Caco-2 (cell line): ENCODE measurements at regions not wholly inside any gene's neighbourhood (a gene's known extent, or its start where the extent isn't known, plus 50 kb on each side); places are given as distances from the start of the nearest gene placed in this dataset.

Experiments
- BruUV-seq: library from RNA; stranded (reverse); fragments of 400-500 nt; replicated peaks from 2 replicates; lab custom pipeline; 2021; lab: Mats Ljungman, UMichigan
- CTCF ChIA-PET: fragments of 300-600 bp; sonication (Branson Sonifier 250); formaldehyde crosslinking; loops from one replicate; lab custom pipeline; 2022; ENCODE audit warnings: antibody characterized with exemption; lab: Charles Lee
- POLR2A ChIA-PET: fragments of 300-600 bp; sonication (Branson Sonifier 250); formaldehyde crosslinking; loops from one replicate; lab custom pipeline; 2022; ENCODE audit warnings: antibody characterized with exemption; lab: Charles Lee
- DNase-seq, 2 experiments: peaks; one replicate each; pipeline versions ENCODE4 v3.0.0 to v3.0.0-alpha.2; 2020 to 2022
- H3K27me3 ChIP-seq: replicated peaks from 2 replicates; pipeline ENCODE4 v1.6.0; 2011; ENCODE audit warnings: low read length; ENCODE audit not compliant: control insufficient read depth, insufficient read depth
- H3K36me3 ChIP-seq: 2 replicates; pipeline ENCODE4 v1.5.1; 2011; ENCODE audit warnings: low read length; ENCODE audit not compliant: control insufficient read depth, insufficient read depth
- H3K4me1 ChIP-seq: fragments of 250-450 bp; sonication (Bioruptor Pico); 2 replicates; pipeline ENCODE4 v1.5.1; 2020; ENCODE audit warnings: mild to moderate bottlenecking
- H3K4me3 ChIP-seq: 2 replicates; pipeline ENCODE4 v1.5.1; 2011; ENCODE audit warnings: low read depth, mild to moderate bottlenecking, control low read depth, low read length
- H3K9me3 ChIP-seq: fragments of 250-450 bp; sonication (Bioruptor Pico); 2 replicates; pipeline ENCODE4 v1.5.1; 2020; ENCODE audit warnings: mild to moderate bottlenecking, moderate library complexity
- H3K27ac Mint-ChIP-seq: one replicate; pipeline ENCODE4 v1.8.0; 2022; ENCODE audit warnings: mixed read lengths; ENCODE audit not compliant: unreplicated experiment
- H3K27me3 Mint-ChIP-seq: one replicate; pipeline ENCODE4 v1.8.0; 2022; ENCODE audit warnings: mixed read lengths; ENCODE audit not compliant: insufficient read depth, unreplicated experiment
- H3K36me3 Mint-ChIP-seq: one replicate; pipeline ENCODE4 v1.8.0; 2022; ENCODE audit warnings: mild to moderate bottlenecking, mixed read lengths; ENCODE audit not compliant: insufficient read depth, unreplicated experiment
- H3K4me1 Mint-ChIP-seq: one replicate; pipeline ENCODE4 v1.8.0; 2022; ENCODE audit warnings: low read depth, mixed read lengths; ENCODE audit not compliant: unreplicated experiment
- H3K4me3 Mint-ChIP-seq: one replicate; pipeline ENCODE4 v1.8.0; 2022; ENCODE audit warnings: mild to moderate bottlenecking, moderate library complexity, mixed read lengths; ENCODE audit not compliant: unreplicated experiment
- H3K9me3 Mint-ChIP-seq: one replicate; pipeline ENCODE4 v1.8.0; 2022; ENCODE audit warnings: mixed read lengths; ENCODE audit not compliant: unreplicated experiment
- intact Hi-C: fragments of 100-400 bp; cut with micrococcal nuclease; formaldehyde crosslinking; loops from one replicate; pipeline ENCODE4 v1.10.0; 2022; ENCODE audit not compliant: unreplicated experiment
- TF ChIP-seq, protein P1 (sequence below), 2 experiments: fragments of 200-600 bp in 1 of 2; IDR thresholded peaks; 1 replicate in 1 of 2; 2 replicates in 1 of 2; pipeline versions ENCODE4 v1.5.1 to v1.8.0; 2011 to 2022; ENCODE audit warnings: antibody characterized with exemption in 1 of 2, control low read depth in 1 of 2, inconsistent platforms in 1 of 2, low read depth in 1 of 2, low read length in 1 of 2, mild to moderate bottlenecking in 1 of 2, moderate library complexity in 1 of 2; ENCODE audit not compliant: insufficient read depth in 1 of 2, severe bottlenecking in 1 of 2, unreplicated experiment in 1 of 2

DNA sequence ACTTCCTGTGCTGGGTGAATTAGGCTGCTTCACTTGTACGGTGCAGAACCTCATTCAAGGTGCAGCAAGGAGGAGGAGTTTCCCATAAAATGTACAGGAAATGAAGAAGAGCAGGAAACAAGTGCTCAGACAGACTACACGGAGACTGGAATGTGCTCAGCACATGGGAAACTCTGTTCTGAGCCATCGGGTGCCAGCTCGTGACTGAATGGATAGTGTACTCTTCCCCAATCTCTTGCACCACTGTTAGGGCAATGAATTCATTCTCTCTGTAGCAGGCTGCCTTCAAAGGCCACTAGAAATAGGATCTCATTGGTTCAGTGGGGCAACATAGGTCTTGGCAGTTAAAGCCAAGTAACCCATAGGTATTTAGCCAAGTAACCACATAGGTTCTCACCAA, 200.0 kb upstream of the LDB2 start:
- no peaks in the 10 kb centered on the region for H3K9me3 Mint-ChIP-seq
- H3K27ac Mint-ChIP-seq: no peak overlapping the region
- intact Hi-C loops: no loop called here
- POLR2A ChIA-PET: no interaction called here
- no peaks in the 10 kb centered on the region for H3K36me3 ChIP-seq
- H3K36me3 Mint-ChIP-seq: no peaks in the 10 kb centered on the region
- H3K9me3 ChIP-seq: no peaks in the 10 kb centered on the region
- TF ChIP-seq, protein P1, sequence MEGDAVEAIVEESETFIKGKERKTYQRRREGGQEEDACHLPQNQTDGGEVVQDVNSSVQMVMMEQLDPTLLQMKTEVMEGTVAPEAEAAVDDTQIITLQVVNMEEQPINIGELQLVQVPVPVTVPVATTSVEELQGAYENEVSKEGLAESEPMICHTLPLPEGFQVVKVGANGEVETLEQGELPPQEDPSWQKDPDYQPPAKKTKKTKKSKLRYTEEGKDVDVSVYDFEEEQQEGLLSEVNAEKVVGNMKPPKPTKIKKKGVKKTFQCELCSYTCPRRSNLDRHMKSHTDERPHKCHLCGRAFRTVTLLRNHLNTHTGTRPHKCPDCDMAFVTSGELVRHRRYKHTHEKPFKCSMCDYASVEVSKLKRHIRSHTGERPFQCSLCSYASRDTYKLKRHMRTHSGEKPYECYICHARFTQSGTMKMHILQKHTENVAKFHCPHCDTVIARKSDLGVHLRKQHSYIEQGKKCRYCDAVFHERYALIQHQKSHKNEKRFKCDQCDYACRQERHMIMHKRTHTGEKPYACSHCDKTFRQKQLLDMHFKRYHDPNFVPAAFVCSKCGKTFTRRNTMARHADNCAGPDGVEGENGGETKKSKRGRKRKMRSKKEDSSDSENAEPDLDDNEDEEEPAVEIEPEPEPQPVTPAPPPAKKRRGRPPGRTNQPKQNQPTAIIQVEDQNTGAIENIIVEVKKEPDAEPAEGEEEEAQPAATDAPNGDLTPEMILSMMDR (IDR thresholded peaks at IDR 0.05; ENCODE audit: insufficient read depth in 1 of 2, low read depth in 1 of 2, low read length in 1 of 2, severe bottlenecking in 1 of 2, unreplicated experiment in 1 of 2): no peak
- no peaks in the 10 kb centered on the region for H3K4me1 ChIP-seq
- H3K4me1 Mint-ChIP-seq: no peaks in the 10 kb centered on the region
- no TSS peak for BruUV-seq
- CTCF ChIA-PET: no interaction called here
- no peak for DNase-seq
- H3K4me3 Mint-ChIP-seq: no peak overlapping the region
- no peak overlapping the region for H3K4me3 ChIP-seq
- H3K27me3 ChIP-seq: no peaks in the 10 kb centered on the region
- no peaks in the 10 kb centered on the region for H3K27me3 Mint-ChIP-seq

DNA sequence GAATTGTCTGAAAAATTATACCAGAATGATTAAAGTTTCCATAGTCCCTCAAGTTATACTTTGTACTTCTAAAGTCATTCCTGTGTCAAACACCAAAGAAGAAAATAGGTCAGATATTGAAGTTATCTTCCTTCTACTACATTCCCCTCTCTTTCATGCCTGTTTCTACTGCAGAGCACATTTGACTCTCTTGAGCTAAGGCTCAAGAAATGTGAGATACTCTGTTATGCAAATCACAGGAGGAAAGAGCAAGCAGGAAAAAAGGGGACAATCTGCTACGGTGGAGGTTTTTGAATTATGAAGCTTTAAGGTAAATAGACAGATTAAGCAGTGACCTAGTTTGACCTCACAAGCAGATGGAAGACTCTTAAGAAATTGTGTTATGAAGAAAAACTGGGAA, 198.9 kb upstream of the LDB2 start:
- no peak overlapping the region for H3K4me3 ChIP-seq
- TF ChIP-seq, protein P1 (IDR thresholded peaks at IDR 0.05; ENCODE audit: insufficient read depth in 1 of 2, low read depth in 1 of 2, low read length in 1 of 2, severe bottlenecking in 1 of 2, unreplicated experiment in 1 of 2): no peak
- ChIA-PET CTCF (interaction anchor here (0.7 kb wide), 1 partner anchor 350 kb away, joined by 5 read pairs; no protein-coding TSS in a partner anchor), POLR2A (no interaction called here)
- Mint-ChIP-seq H3K36me3 (no peaks in the 10 kb centered on the region), H3K9me3 (no peaks in the 10 kb centered on the region), H3K4me1 (no peaks in the 10 kb centered on the region), H3K27ac (no peak overlapping the region), H3K27me3 (no peaks in the 10 kb centered on the region), H3K4me3 (no peak overlapping the region)
- H3K4me1 ChIP-seq: no peaks in the 10 kb centered on the region
- no peak for DNase-seq
- H3K36me3 ChIP-seq: no peaks in the 10 kb centered on the region
- H3K9me3 ChIP-seq: no peaks in the 10 kb centered on the region
- H3K27me3 ChIP-seq: no peaks in the 10 kb centered on the region
- no TSS peak for BruUV-seq
- intact Hi-C loops: no loop called here

DNA sequence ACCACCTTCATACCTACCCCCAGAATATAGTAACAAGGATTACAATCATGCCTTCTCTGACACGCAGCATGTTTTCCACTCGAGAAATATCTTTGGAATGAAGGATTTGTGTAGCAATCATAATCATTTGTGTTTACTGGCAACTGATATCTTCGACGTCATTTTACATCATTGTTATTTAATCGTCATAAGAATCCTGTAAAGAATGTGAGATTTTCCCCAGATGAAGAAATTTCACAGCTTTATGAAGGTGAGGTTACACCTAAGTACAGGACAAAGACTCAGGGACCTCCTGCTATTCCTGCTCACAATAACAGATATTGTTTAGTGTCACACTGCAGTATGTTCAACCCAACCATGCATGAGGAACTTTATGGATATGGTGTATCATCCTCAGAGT, 198.2 kb upstream of the LDB2 start:
- H3K4me1 ChIP-seq: no peaks in the 10 kb centered on the region
- no TSS peak for BruUV-seq
- no peaks in the 10 kb centered on the region for H3K27me3 ChIP-seq
- no peaks in the 10 kb centered on the region for H3K36me3 Mint-ChIP-seq
- H3K27me3 Mint-ChIP-seq: no peaks in the 10 kb centered on the region
- intact Hi-C loops: no loop called here
- no peaks in the 10 kb centered on the region for H3K9me3 ChIP-seq
- H3K9me3 Mint-ChIP-seq: no peaks in the 10 kb centered on the region
- no peak for DNase-seq
- no peak overlapping the region for H3K27ac Mint-ChIP-seq
- H3K36me3 ChIP-seq: no peaks in the 10 kb centered on the region
- ChIA-PET POLR2A (no interaction called here), CTCF (no interaction called here)
- H3K4me1 Mint-ChIP-seq: no peaks in the 10 kb centered on the region
- TF ChIP-seq, protein P1 (IDR thresholded peaks at IDR 0.05; ENCODE audit: insufficient read depth in 1 of 2, low read depth in 1 of 2, low read length in 1 of 2, severe bottlenecking in 1 of 2, unreplicated experiment in 1 of 2): no peak
- no peak overlapping the region for H3K4me3 ChIP-seq
- no peak overlapping the region for H3K4me3 Mint-ChIP-seq
